Ascending aorta (tissue), 2 donors: ENCODE measurements at regions not wholly inside any gene's neighbourhood (a gene's known extent, or its start where the extent isn't known, plus 50 kb on each side); places are given as distances from the start of the nearest gene placed in this dataset.

Experiments
- DNase-seq, 2 donors: peaks; one replicate each; pipeline ENCODE4 v3.0.0-alpha.2; 2019; ENCODE audit warnings: low spot score in 2 of 2
- H3K27ac ChIP-seq, 2 donors: fragments of 200-600 bp; sonication (generic); one replicate each; pipeline ENCODE4 v1.5.1; 2016 to 2017; ENCODE audit warnings: mild to moderate bottlenecking in 1 of 2
- H3K27me3 ChIP-seq: fragments of 200-600 bp; sonication (generic); one replicate; pipeline ENCODE4 v1.5.1; 2017
- H3K36me3 ChIP-seq, 2 donors: fragments of 200-600 bp; sonication (generic); one replicate each; pipeline ENCODE4 v1.5.1; 2016
- H3K4me1 ChIP-seq, 2 donors: fragments of 200-600 bp; sonication (generic); one replicate each; pipeline ENCODE4 v1.5.1; 2016 to 2017; ENCODE audit warnings: mild to moderate bottlenecking in 1 of 2
- H3K4me3 ChIP-seq, 2 donors: fragments of 200-600 bp; sonication (generic); one replicate each; pipeline ENCODE4 v1.5.1; 2016 to 2017; ENCODE audit warnings: mild to moderate bottlenecking in 1 of 2
- H3K9me3 ChIP-seq, 2 donors: fragments of 200-600 bp; sonication (generic); one replicate each; pipeline ENCODE4 v1.5.1; 2016
- intact Hi-C: fragments of 100-400 bp; cut with DNase I; formaldehyde crosslinking; loops from one replicate; pipeline ENCODE4 v1.15.1; 2023
- TF ChIP-seq, protein P1 (sequence below), 3 experiments: fragments of 200-600 bp in 2 of 3; fragments of 450-650 bp in 1 of 3; sonication (generic) in 2 of 3; IDR thresholded peaks; one replicate each; pipeline ENCODE4 v1.5.1; 2016 to 2019; ENCODE audit warnings: antibody characterized with exemption in 3 of 3, mild to moderate bottlenecking in 1 of 3, moderate library complexity in 1 of 3

DNA sequence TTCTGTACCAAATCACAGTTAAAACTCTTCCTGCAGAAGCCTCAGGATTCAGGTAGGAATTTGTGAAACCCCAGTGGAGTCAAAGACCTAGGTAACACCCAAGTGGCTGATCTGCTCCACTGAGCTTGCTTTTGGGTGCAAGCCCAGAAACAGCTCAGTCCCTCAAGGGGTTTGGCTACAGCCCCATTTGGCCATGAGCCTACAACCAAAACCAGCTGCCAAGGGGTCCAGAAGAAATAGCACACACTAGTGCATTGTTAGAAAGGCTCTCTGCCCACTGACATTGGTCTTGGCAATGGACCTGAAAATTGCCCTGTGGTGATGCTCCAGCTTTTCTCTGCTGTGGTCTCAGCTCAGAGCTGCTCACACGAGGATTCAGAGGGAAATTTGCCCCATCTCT is 577.4 kb upstream of the INTU start:
- H3K27ac ChIP-seq, result no peak overlapping the region
- H3K4me3 ChIP-seq, result no peak overlapping the region
- no peaks in the 10 kb centered on the region for H3K36me3 ChIP-seq
- DNase-seq, result no peak
- peaks cover 4 to 14% of the 10 kb centered on the region in 2 donors for H3K9me3 ChIP-seq
- no peaks in the 10 kb centered on the region for H3K4me1 ChIP-seq
- H3K27me3 ChIP-seq, result no peaks in the 10 kb centered on the region
- TF ChIP-seq, protein P1, sequence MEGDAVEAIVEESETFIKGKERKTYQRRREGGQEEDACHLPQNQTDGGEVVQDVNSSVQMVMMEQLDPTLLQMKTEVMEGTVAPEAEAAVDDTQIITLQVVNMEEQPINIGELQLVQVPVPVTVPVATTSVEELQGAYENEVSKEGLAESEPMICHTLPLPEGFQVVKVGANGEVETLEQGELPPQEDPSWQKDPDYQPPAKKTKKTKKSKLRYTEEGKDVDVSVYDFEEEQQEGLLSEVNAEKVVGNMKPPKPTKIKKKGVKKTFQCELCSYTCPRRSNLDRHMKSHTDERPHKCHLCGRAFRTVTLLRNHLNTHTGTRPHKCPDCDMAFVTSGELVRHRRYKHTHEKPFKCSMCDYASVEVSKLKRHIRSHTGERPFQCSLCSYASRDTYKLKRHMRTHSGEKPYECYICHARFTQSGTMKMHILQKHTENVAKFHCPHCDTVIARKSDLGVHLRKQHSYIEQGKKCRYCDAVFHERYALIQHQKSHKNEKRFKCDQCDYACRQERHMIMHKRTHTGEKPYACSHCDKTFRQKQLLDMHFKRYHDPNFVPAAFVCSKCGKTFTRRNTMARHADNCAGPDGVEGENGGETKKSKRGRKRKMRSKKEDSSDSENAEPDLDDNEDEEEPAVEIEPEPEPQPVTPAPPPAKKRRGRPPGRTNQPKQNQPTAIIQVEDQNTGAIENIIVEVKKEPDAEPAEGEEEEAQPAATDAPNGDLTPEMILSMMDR (IDR thresholded peaks at IDR 0.05), result no peak
- intact Hi-C loops, result no loop called here

- DNase-seq, result no peak
- Histone ChIP-seq H3K36me3 (no peaks in the 10 kb centered on the region), H3K4me1 (no peaks in the 10 kb centered on the region), H3K4me3 (no peak overlapping the region), H3K9me3 (no peaks in the 10 kb centered on the region), H3K27me3 (no peaks in the 10 kb centered on the region), H3K27ac (no peak overlapping the region)
- intact Hi-C loops, result no loop called here
- TF ChIP-seq, protein P1 (IDR thresholded peaks at IDR 0.05), result no peak
Measured at GRCh38 chr4:127069675-127070074, 563.1 kb upstream of the INTU start.

DNA sequence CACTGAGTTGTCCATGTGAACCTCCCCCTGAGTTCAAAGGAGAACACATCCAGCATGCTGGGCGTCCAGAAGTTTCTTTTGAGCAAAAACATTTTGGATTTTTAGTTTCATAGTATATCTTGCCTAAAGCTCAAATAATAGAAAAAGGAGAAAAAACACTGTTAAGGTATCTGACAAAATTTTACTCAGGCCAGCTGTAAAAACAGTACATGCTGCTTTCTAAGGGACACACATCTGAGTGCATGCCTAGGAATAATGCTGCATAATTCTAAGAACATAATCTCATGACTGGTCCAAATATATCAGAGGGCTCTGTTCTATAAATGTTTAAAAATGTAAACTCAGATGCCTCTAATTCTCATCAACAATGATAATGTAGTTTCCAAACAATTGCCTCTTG is 561.3 kb upstream of the INTU start:
- TF ChIP-seq, protein P1 (IDR thresholded peaks at IDR 0.05), result no peak
- H3K9me3 ChIP-seq, result no peaks in the 10 kb centered on the region
- intact Hi-C loops, result no loop called here
- H3K27ac ChIP-seq, result no peak overlapping the region
- H3K4me1 ChIP-seq, result no peaks in the 10 kb centered on the region
- no peak for DNase-seq
- no peaks in the 10 kb centered on the region for H3K27me3 ChIP-seq
- no peak overlapping the region for H3K4me3 ChIP-seq
- H3K36me3 ChIP-seq, result no peaks in the 10 kb centered on the region

DNA sequence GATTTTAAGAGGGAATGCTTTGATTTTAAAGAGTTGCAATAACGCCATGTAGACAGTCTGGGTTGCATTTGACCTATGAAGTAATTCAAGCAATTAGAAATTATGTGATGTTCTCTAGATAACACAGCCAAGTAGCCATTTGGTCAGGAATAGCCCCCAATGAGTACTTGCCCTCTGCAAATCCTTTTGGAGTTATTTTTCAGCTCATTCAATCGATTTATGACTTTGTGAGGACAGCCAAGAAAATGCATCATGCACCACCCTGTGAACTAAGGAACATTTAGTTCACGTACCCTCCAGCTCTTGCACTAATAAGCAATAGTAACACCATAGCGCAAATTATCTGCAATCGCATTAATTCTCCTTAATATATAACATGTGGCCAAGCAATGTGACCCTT is 552.6 kb upstream of the INTU start:
- TF ChIP-seq, protein P1 (IDR thresholded peaks at IDR 0.05), result no peak

GRCh38 chr4:127081041-127081440 is 551.7 kb upstream of the INTU start:
- intact Hi-C loops, result no loop called here
- TF ChIP-seq, protein P1 (IDR thresholded peaks at IDR 0.05), result no peak

More for the DNA sequence above, 552.6 kb upstream of the INTU start:
- intact Hi-C loops, result no loop called here
- Histone ChIP-seq H3K36me3 (no peaks in the 10 kb centered on the region), H3K27ac (no peak overlapping the region), H3K9me3 (no peaks in the 10 kb centered on the region), H3K4me3 (no peak overlapping the region), H3K4me1 (no peaks in the 10 kb centered on the region), H3K27me3 (no peaks in the 10 kb centered on the region)
- no peak for DNase-seq

GRCh38 chr4:127082986-127083385 is 549.8 kb upstream of the INTU start:
- Histone ChIP-seq H3K36me3 (no peaks in the 10 kb centered on the region), H3K27me3 (no peaks in the 10 kb centered on the region), H3K4me1 (no peaks in the 10 kb centered on the region), H3K4me3 (no peak overlapping the region), H3K27ac (no peak overlapping the region), H3K9me3 (no peaks in the 10 kb centered on the region)
- no peak for DNase-seq
- intact Hi-C loops, result no loop called here
- TF ChIP-seq, protein P1 (IDR thresholded peaks at IDR 0.05), result no peak

More at GRCh38 chr4:127081041-127081440, 551.7 kb upstream of the INTU start:
- Histone ChIP-seq H3K4me1 (no peaks in the 10 kb centered on the region), H3K9me3 (no peaks in the 10 kb centered on the region), H3K27ac (no peak overlapping the region), H3K36me3 (no peaks in the 10 kb centered on the region), H3K27me3 (no peaks in the 10 kb centered on the region), H3K4me3 (no peak overlapping the region)
- DNase-seq, result no peak
